HPDE6-E6E7 (cell line): ENCODE measurements at regions not wholly inside any gene's neighbourhood (a gene's known extent, or its start where the extent isn't known, plus 50 kb on each side); places are given as distances from the start of the nearest gene placed in this dataset.

Experiments used
- DNase-seq: peaks from one replicate; pipeline ENCODE4 v3.0.0; 2011; ENCODE audit warnings: missing footprints; ENCODE audit errors: extremely low spot score

GRCh38 chr18:29003194-29003593 is 826.3 kb upstream of the CDH2 start:
- no peak for DNase-seq

GRCh38 chr18:29002747-29003146 is 825.8 kb upstream of the CDH2 start:
- no peak for DNase-seq

- no peak for DNase-seq
Observed at GRCh38 chr18:28999726-29000125, 822.8 kb upstream of the CDH2 start.

DNA sequence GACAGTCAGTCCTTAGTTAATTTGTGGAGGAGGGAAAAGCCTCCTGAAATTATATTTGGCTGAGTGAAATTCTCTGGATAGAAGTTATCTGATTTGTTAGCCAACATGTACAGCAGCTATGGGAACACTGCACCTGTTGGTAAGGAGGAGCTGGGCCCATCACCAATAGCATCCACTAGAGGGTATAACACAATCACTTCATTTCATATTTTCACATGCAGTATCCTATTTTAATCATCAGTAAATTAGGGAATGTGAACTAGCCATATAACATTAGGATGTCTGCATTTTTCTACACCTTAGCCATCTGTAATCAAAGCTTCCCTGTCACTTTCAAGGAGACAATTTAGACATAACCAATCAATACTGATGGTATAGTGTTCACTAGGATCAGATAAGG is 818.4 kb upstream of the CDH2 start:
- DNase-seq, result peak; percentile 11

- DNase-seq, result no peak
Observed at GRCh38 chr18:28984731-28985130, 807.8 kb upstream of the CDH2 start.

GRCh38 chr18:28974504-28974903 is 797.6 kb upstream of the CDH2 start:
- DNase-seq, result no peak

DNA sequence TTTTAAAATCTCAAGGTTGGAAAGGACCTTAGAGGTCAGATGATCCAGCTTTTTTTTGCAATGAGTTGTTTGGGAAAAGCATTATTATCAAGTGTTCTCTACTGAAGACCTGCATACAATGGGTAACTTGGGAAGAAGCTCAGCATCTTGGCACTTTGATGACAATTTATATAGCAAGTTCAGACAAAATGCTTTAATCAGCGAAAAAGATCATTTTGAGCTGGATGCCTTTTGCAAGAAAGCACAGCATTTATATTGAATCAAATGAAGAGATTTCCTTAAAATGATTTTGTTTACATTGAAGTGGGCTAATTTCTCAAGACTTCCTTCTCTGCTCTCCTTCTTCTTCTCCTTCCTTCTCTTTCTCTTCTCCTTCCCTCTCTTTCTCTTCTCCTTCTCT is 796.4 kb upstream of the CDH2 start:
- DNase-seq, result no peak

GRCh38 chr18:28972333-28972907 is 795.5 kb upstream of the CDH2 start:
- no peak for DNase-seq

DNA sequence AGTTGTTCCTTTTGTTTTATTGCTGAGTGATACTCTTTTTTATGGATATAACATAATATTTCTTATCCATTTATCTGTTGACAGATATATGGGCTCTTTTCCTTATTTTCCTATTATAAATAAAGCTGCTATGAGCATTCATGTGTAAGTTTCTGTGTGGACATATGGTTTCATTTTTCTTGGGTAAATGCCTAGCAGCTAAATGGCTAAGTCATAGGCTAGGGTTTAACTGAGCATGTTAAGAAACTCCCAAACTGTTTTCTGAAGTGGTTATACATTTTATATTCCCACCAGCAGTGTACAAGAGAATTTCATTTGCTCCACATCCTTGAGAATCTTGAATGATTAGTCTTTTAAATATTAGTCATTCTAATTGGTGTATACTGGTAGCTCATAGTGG is 786.6 kb upstream of the CDH2 start:
- DNase-seq, result no peak

DNA sequence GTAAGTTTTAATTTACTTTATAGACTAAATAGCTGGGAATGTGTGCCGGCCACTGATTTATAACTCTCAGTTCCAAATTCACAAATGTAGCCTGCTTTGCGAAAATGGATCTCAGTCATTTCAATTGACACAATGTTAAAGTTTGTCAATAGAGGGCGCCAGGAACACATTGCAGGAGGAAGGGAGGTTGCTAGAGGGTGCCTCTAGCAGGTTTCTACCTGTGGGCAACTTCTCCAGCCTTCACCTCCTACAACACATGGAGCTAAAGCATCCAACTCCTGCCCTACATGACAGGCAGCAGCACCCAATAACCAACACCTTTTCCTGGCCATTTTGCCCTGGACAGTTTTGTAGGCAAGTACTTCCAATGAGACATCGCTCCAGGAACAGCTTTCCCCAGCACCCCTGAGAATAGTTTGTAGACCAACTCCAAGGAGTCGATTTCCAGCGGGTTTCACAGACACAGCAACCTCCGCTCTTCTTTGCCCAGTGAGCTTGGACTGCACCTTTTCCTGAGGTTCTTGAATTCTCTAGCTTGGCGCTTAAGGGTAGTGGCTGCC is 784.8 kb upstream of the CDH2 start:
- DNase-seq, result peak; percentile 2

DNA sequence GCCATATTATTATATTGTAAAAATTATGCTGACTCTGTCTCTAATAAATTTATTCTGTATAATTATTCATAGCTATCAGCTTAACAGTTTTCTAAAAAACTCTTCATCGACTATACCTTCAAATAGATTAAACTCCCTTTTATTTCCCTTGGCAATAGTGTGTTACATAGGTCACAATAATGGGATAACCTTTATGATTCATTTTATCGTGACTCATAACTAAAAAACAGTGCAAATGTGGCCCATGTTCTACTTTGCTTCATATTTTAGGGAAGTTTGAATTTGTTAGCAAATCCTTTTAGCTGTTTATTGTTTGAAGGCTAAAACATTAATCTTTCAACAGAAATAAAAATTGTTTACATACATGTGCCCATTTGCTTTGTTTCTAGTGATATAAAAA is 783.2 kb upstream of the CDH2 start:
- peak; percentile 1 for DNase-seq

DNA sequence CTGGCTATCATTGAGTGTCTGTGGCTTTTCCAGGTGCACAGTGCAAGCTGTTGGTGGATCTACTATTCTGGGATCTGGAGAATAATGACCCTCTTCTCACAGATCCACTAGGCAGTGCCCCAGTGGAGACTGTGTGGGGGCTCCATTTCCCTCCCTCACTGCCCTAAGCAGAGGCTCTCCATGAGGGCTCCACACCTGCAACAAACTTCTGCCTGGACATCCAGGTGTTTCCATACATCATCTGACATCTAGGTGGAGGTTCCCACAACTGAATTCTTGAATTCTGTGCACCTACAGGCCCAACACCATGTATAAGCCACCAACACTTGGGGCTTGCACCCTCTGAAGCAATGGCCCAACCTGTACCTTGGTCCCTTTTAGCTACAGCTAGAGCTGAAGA is 775.4 kb upstream of the CDH2 start:
- no peak for DNase-seq

- no peak for DNase-seq
Observed at GRCh38 chr18:28947900-28948299, 771.0 kb upstream of the CDH2 start.

DNA sequence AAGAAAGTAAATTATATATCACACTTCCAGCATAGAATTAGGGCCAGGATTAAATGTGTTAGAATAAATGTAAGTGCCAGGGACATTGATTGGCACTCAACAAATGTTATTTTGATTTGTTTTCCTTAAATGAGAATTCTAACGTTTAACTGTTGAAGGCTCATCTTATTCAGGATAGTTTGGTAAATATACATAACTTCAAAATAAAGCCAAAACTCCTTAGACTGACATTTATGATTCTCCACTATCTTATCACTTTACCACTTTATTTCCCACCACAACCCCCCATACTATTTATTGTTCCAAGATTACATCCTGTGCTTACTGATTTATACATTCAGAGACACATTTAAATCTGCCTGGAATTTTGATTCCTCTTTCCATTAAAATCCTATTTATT is 769.5 kb upstream of the CDH2 start:
- DNase-seq, result no peak

DNA sequence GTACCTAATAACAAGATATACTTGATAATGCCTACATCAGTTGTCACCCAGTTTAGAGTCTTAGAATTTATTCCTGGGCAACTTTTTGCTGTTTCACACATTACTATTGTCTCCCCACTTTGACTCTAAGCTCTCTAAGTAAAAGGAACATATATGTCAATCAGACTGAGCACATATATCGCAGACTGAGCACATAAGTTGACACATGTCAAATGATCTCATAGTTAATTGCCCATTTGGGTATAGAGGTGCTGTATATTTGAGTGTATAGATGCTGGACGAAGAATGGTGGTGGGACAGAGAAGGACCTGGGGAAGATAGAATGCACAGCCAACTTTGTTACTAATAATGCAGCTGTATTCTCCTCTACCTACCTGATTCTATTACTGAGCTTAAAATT is 746.0 kb upstream of the CDH2 start:
- DNase-seq, result no peak

DNA sequence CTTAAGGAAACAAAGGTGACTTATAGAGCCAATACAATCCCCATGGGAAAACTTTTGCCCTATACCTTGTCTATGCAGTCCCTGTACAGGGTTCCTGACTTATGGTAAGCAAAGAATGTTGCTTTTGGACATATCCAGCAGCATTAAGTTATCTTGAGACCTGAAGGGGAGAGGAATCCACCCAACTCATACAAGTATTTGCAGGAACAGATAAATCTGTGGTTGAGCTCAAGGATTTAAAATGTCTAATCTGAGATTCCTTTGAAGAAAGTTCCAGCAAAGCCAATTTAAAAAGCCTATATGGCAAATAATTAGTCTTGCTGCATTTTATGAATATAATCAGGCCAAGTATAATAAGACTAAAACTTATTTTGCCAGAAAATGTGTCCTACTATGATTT is 739.5 kb upstream of the CDH2 start:
- no peak for DNase-seq

GRCh38 chr18:28905509-28905908 is 728.6 kb upstream of the CDH2 start:
- DNase-seq, result peak; percentile 12

DNA sequence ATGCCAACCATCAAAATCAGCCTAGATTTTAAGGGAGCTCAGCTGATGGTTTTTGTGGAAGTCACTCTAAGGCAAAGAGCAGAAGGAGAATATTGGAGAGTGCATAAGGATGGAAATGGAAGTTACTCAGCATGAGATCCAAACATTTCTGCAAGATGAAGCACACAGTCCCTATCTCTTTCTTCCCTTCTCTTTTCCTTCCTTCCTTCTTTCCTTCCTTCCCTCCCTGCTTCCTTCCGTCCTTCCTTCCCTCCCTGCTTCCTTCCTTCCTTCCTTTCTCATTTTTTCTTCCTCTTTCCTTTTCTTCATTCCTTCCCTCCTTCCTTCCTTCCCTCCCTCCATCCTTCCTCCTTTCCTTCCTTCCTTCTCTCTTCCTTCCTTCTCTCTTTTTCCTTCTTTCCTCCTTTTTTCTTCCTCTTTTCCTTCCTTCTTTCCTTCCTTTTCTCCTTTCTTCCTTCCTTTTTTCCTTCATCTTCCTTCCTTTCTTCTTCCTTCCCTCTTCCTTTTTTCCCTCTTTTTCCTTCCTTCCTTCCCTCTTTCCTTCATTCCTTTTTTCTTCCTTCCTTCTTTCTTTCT is 727.9 kb upstream of the CDH2 start:
- DNase-seq, result no peak

DNA sequence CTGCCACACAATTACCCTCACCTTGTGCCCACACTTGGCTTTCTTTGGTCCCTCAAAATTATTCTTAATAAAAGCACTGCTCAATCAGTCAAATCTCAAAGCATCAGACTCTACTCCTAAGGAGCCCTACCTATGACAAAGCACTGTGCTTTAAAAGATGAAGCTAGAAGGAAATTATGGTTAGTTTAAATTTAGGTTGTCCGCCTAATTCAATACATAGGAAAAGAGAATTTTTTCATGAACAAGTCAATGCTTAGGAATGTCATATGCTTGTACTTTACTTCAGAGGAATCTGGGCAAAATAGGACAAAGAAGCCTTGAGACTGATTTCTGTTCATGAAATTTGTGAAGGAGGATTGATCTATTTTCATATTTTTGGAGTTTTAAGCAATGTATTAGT is 726.4 kb upstream of the CDH2 start:
- no peak for DNase-seq

DNA sequence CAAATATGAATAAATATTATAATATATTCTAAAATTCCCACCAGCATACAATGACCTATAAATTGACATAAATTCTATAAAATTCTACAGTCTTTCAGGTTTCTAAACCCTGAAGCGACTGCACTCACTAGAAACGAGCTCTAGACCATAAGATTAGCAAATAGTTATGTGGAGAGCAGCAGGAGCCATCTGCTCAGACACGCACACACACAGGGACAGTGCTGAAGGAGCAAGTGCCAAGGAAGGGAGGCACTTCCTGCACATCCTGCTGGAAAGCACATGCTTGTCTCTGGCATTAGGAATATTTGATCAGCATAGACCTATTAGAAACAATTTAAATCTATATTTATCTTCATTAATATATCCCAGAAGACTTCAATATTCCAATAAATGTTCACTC is 713.9 kb upstream of the CDH2 start:
- no peak for DNase-seq

- DNase-seq, result no peak
Observed at GRCh38 chr18:28884304-28884703, 707.4 kb upstream of the CDH2 start.

DNA sequence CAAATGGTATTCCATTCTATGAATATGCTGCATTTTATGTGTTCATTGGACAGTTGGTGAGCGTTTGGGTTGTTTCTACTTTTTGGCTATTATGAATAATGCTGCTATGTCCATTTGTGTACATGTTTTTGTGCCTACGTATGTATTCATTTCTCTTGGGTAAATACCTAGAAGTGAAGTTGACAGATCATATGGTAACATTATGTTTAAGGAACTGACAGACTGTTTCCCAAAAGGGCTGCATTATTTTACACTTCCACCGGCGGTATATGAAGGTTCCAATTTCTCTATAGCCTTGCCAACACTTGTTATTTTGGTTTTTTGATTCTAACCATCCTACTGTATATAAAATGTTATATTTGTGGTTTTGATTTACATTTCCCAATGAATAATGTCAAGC is 703.9 kb upstream of the CDH2 start:
- no peak for DNase-seq

GRCh38 chr18:28875059-28875458 is 698.1 kb upstream of the CDH2 start:
- DNase-seq, result no peak

GRCh38 chr18:28863396-28863795 is 686.5 kb upstream of the CDH2 start:
- DNase-seq, result no peak
